K562 (cell line): ENCODE measurements at regions not wholly inside any gene's neighbourhood (a gene's known extent, or its start where the extent isn't known, plus 50 kb on each side); places are given as distances from the start of the nearest gene placed in this dataset.

Source experiments
- ATAC-seq: fragments of 200-7000 bp; cut with Tn5 transposase; 3 replicates; pipeline ENCODE4 v1.9.1; 2020; ENCODE audit warnings: moderate library complexity
- BruUV-seq: library from RNA; stranded (reverse); fragments of 400-500 nt; replicated peaks from 2 replicates; lab custom pipeline; 2021; lab: Mats Ljungman, UMichigan
- CTCF ChIA-PET: fragments of 300-600 bp; formaldehyde crosslinking; extraction: SDS; loops from one replicate; lab custom pipeline; 2021; ENCODE audit warnings: low intra/inter-chr PET ratio; lab: Yijun Ruan, JAX
- POLR2A ChIA-PET: fragments of 300-600, 350-650 bp; sonication (Branson Sonifier 250); formaldehyde crosslinking; extraction: SDS; loops from one replicate; lab custom pipeline; 2021; ENCODE audit warnings: antibody characterized with exemption, inconsistent platforms; lab: Yijun Ruan, JAX
- DNase-seq, 4 experiments: peaks; one replicate each; pipeline versions ENCODE4 v3.0.0 to v3.0.0-alpha.2; 2011 to 2018; ENCODE audit warnings: low spot score in 3 of 4, mixed read lengths in 3 of 4; ENCODE audit errors: extremely low read depth in 1 of 4
- FAIRE-seq: peaks from 2 replicates; lab custom pipeline; 2011; peaks lifted over from hg19 to GRCh38; lab: Jason Lieb, UNC
- H2AFZ ChIP-seq: 2 replicates; pipeline ENCODE4 v1.6.0; 2011; ENCODE audit warnings: low read depth, low read length, control low read depth, inconsistent platforms
- H3K27ac ChIP-seq: fragments of 200-600 bp; 3 replicates; pipeline ENCODE4 v1.8.0; 2011; ENCODE audit warnings: low read depth, mild to moderate bottlenecking, control low read depth, inconsistent platforms, low read length, moderate library complexity, mixed read lengths; ENCODE audit errors: extremely low read depth
- H3K27me3 ChIP-seq, 2 experiments: fragments of 300-600 bp in 1 of 2; 2 replicates in 1 of 2; 3 replicates in 1 of 2; pipeline versions ENCODE4 v1.6.0 to v1.8.0; 2011; ENCODE audit warnings: inconsistent platforms in 2 of 2, low read length in 2 of 2, mild to moderate bottlenecking in 1 of 2, mixed read lengths in 1 of 2, moderate library complexity in 1 of 2; ENCODE audit not compliant: control insufficient read depth in 2 of 2, insufficient read depth in 2 of 2
- H3K36me3 ChIP-seq: fragments of 300-600 bp; 3 replicates; pipeline ENCODE4 v1.8.0; 2011; ENCODE audit warnings: mild to moderate bottlenecking, low read length, inconsistent platforms; ENCODE audit not compliant: control insufficient read depth, insufficient read depth
- H3K4me1 ChIP-seq, 2 experiments: fragments of 200-600 bp in 1 of 2; replicated peaks in 1 of 2; 2 replicates in 1 of 2; 3 replicates in 1 of 2; pipeline versions ENCODE4 v1.5.1 to v1.8.0; 2011; ENCODE audit warnings: inconsistent platforms in 2 of 2, low read length in 2 of 2, mild to moderate bottlenecking in 1 of 2, mixed read lengths in 1 of 2, moderate library complexity in 1 of 2; ENCODE audit not compliant: control insufficient read depth in 2 of 2, insufficient read depth in 2 of 2
- H3K4me2 ChIP-seq: 2 replicates; pipeline ENCODE4 v1.6.1; 2011; ENCODE audit warnings: low read length, control low read depth, inconsistent platforms, mixed read lengths; ENCODE audit not compliant: insufficient read depth
- H3K4me3 ChIP-seq: fragments of 200-600 bp; sonication (generic), shearing (Covaris generic); 2 replicates; pipeline ENCODE4 v1.5.1; 2016; ENCODE audit warnings: control low read depth, inconsistent platforms
- H3K79me2 ChIP-seq: fragments of 200-600 bp; 3 replicates; pipeline ENCODE4 v1.8.0; 2011; ENCODE audit warnings: low read length, inconsistent platforms; ENCODE audit not compliant: control insufficient read depth, insufficient read depth
- H3K9ac ChIP-seq, 2 experiments: 2 replicates each; pipeline versions ENCODE4 v1.6.0 to v1.6.1; 2011; ENCODE audit warnings: low read depth in 2 of 2, low read length in 2 of 2, control low read depth in 1 of 2, inconsistent platforms in 1 of 2, mild to moderate bottlenecking in 1 of 2, mixed read lengths in 1 of 2; ENCODE audit not compliant: insufficient read depth in 1 of 2
- H3K9me1 ChIP-seq: one replicate; pipeline ENCODE4 v1.6.0; 2011; ENCODE audit warnings: inconsistent platforms, mild to moderate bottlenecking, low read length, moderate library complexity; ENCODE audit not compliant: control insufficient read depth, insufficient read depth
- H3K9me3 ChIP-seq: replicated peaks from 2 replicates; pipeline ENCODE4 v1.5.1; 2011; ENCODE audit warnings: low read depth, low read length, inconsistent platforms; ENCODE audit not compliant: control insufficient read depth, insufficient read depth
- H4K20me1 ChIP-seq: replicated peaks from 2 replicates; pipeline ENCODE4 v1.6.1; 2011; ENCODE audit warnings: low read length, inconsistent platforms, mixed read lengths; ENCODE audit not compliant: control insufficient read depth, insufficient read depth
- CHD2 ChIP-seq: IDR thresholded peaks from 2 replicates; pipeline ENCODE4 v1.6.1; 2011; ENCODE audit warnings: low read depth, low read length
- GABPB1 ChIP-seq: sonication (generic); formaldehyde crosslinking; IDR thresholded peaks from 2 replicates; pipeline ENCODE4 v1.8.0; 2022; ENCODE audit warnings: mild to moderate bottlenecking, missing genetic modification reagents
- HOXB6 ChIP-seq: fragments of 250-450 bp; sonication (Bioruptor Pico); IDR thresholded peaks from 2 replicates; pipeline ENCODE4 v1.5.1; 2022; ENCODE audit warnings: mild to moderate bottlenecking, borderline replicate concordance
- KLF10 ChIP-seq: fragments of 250-450 bp; sonication (Bioruptor Pico); IDR thresholded peaks from 2 replicates; pipeline ENCODE4 v1.6.1; 2021; ENCODE audit warnings: matching md5 sums
- NR2C2 ChIP-seq, 2 experiments: fragments of 200-800 bp in 1 of 2; sonication (Bioruptor generic) in 1 of 2; sonication (generic) in 1 of 2; formaldehyde crosslinking in 1 of 2; IDR thresholded peaks; 2 replicates each; pipeline versions ENCODE4 v1.6.1 to v1.8.0; 2016 to 2022; ENCODE audit warnings: mild to moderate bottlenecking in 1 of 2, missing compliant biosample characterization in 1 of 2, missing genetic modification characterization in 1 of 2, missing genetic modification reagents in 1 of 2
- RBM14 ChIP-seq: fragments of 200-400 bp; formaldehyde crosslinking; IDR thresholded peaks from 2 replicates; pipeline ENCODE4 v1.6.1; 2018; ENCODE audit warnings: low read depth, mild to moderate bottlenecking, low read length, moderate library complexity, borderline replicate concordance; ENCODE audit not compliant: insufficient read depth
- RBM39 ChIP-seq: fragments of 200-400 bp; formaldehyde crosslinking; optimal IDR thresholded peaks from 2 replicates; pipeline ENCODE3; 2018; ENCODE audit warnings: low read depth, low read length
- SMAD4 ChIP-seq: fragments of 250-450 bp; sonication (Bioruptor Pico); conservative IDR thresholded peaks from 2 replicates; pipeline ENCODE4 v1.8.0; 2021; ENCODE audit warnings: inconsistent platforms, mild to moderate bottlenecking, moderate library complexity
- SP2 ChIP-seq: IDR thresholded peaks from 2 replicates; pipeline ENCODE4 v1.6.1; 2011; ENCODE audit warnings: mild to moderate bottlenecking, low read depth, low read length, moderate library complexity; ENCODE audit not compliant: poor library complexity, severe bottlenecking; ENCODE audit errors: extremely low read depth
- TEAD2 ChIP-seq: fragments of 450-650 bp; IDR thresholded peaks from 2 replicates; pipeline ENCODE4 v1.6.1; 2016; ENCODE audit warnings: missing genetic modification characterization, control low read depth, missing compliant biosample characterization
- ZKSCAN3 ChIP-seq: fragments of 250-450 bp; sonication (Bioruptor Pico); IDR thresholded peaks from 2 replicates; pipeline ENCODE4 v1.4.0; 2020
- ZNF212 ChIP-seq: fragments of 450-650 bp; formaldehyde crosslinking; IDR thresholded peaks from 2 replicates; pipeline ENCODE4 v1.4.0; 2020; ENCODE audit warnings: mild to moderate bottlenecking
- ZNF384 ChIP-seq: IDR thresholded peaks from 2 replicates; pipeline ENCODE4 v1.6.1; 2012; ENCODE audit warnings: low read depth, low read length, improper control_type of control experiment
- WGBS: fragments of 100-300 bp; shearing (Covaris generic); methylation state at CpG from one replicate; pipeline ENCODE4 v1.1.6; 2016; ENCODE audit warnings: low coverage, mixed read lengths; ENCODE audit not compliant: insufficient coverage; ENCODE audit errors: missing lambda C conversion rate; 5-methylcytosine and 5-hydroxymethylcytosine counted together
- in situ Hi-C: fragments of 300-500 bp; cut with MboI; formaldehyde crosslinking; loops from 4 replicates; pipeline ENCODE4 v1.15.0; 2018; ENCODE audit warnings: inconsistent platforms, mixed read lengths
- intact Hi-C: fragments of 100-400 bp; cut with micrococcal nuclease; formaldehyde crosslinking; loops from 2 replicates; pipeline ENCODE4 v1.14.2; 2022
- TF ChIP-seq, protein P1 (sequence below): fragments of 250-450 bp; sonication (Bioruptor Pico); IDR thresholded peaks from 2 replicates; pipeline ENCODE4 v1.8.0; 2022; ENCODE audit warnings: inconsistent platforms
- TF ChIP-seq, protein P2 (sequence below): sonication (generic); formaldehyde crosslinking; IDR thresholded peaks from 2 replicates; pipeline ENCODE4 v1.8.1; 2023; ENCODE audit warnings: mild to moderate bottlenecking, missing genetic modification reagents, moderate library complexity

DNA sequence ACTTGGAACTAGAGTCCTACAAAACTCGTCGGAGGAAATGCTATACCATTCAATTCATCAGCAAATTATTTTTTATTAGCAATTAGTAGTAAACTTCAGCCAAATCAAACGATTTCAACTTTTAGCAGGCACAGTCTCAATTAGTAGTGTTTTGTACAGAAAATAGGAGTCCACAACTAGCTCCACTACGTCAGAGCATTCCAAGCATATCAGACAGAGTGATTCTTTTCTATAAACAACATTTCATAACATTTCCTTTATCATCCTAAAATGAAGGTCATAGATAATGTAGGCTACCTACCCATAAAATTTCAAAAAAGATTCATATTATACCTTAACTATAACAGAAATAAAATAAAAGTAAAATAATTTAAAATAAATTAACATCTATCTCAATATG lies 169.9 kb downstream of the KIF18A start:
- intact Hi-C loops = no loop called here
- ChIA-PET POLR2A (no interaction called here), CTCF (no interaction called here)
- no peak for DNase-seq
- H3K9me3 ChIP-seq = no peaks in the 10 kb centered on the region
- no peak for FAIRE-seq
- in situ Hi-C loops = no loop called here
- ATAC-seq = no peak
- H3K4me2 ChIP-seq = no peak overlapping the region
- no peak overlapping the region for H2AFZ ChIP-seq
- no peak overlapping the region for H3K27ac ChIP-seq
- TF ChIP-seq GABPB1 (no peak), ZNF212 (CRISPR knock-in tag) (no peak), CHD2 (no peak), ZKSCAN3 (CRISPR knock-in tag) (no peak), SP2 (no peak), ZNF384 (no peak), KLF10 (CRISPR knock-in tag) (no peak), TEAD2 (tag) (no peak), HOXB6 (CRISPR knock-in tag) (no peak), NR2C2 (CRISPR knock-in tag; IDR thresholded peaks at IDR 0.05) (no peak), NR2C2 (tag; IDR thresholded peaks at IDR 0.05) (no peak), RBM39 (no peak), RBM14 (no peak), SMAD4 (CRISPR knock-in tag) (no peak)
- TF ChIP-seq, protein P1, sequence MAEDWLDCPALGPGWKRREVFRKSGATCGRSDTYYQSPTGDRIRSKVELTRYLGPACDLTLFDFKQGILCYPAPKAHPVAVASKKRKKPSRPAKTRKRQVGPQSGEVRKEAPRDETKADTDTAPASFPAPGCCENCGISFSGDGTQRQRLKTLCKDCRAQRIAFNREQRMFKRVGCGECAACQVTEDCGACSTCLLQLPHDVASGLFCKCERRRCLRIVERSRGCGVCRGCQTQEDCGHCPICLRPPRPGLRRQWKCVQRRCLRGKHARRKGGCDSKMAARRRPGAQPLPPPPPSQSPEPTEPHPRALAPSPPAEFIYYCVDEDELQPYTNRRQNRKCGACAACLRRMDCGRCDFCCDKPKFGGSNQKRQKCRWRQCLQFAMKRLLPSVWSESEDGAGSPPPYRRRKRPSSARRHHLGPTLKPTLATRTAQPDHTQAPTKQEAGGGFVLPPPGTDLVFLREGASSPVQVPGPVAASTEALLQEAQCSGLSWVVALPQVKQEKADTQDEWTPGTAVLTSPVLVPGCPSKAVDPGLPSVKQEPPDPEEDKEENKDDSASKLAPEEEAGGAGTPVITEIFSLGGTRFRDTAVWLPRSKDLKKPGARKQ = no peak
- TF ChIP-seq, protein P2, sequence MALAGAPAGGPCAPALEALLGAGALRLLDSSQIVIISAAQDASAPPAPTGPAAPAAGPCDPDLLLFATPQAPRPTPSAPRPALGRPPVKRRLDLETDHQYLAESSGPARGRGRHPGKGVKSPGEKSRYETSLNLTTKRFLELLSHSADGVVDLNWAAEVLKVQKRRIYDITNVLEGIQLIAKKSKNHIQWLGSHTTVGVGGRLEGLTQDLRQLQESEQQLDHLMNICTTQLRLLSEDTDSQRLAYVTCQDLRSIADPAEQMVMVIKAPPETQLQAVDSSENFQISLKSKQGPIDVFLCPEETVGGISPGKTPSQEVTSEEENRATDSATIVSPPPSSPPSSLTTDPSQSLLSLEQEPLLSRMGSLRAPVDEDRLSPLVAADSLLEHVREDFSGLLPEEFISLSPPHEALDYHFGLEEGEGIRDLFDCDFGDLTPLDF = no peak
- 0% methylated on average over 4 of the region's 4 CpGs for WGBS
- H4K20me1 ChIP-seq = no peaks in the 10 kb centered on the region
- H3K9me1 ChIP-seq = no peaks in the 10 kb centered on the region
- no peak overlapping the region for H3K9ac ChIP-seq
- H3K79me2 ChIP-seq = no peaks in the 10 kb centered on the region
- H3K4me3 ChIP-seq = no peak overlapping the region
- BruUV-seq = no TSS peak
- H3K27me3 ChIP-seq = no peaks in the 10 kb centered on the region
- no peaks in the 10 kb centered on the region for H3K36me3 ChIP-seq
- no peaks in the 10 kb centered on the region for H3K4me1 ChIP-seq
